Nephron progenitor cell (in vitro differentiated cells): ENCODE measurements at regions not wholly inside any gene's neighbourhood (a gene's known extent, or its start where the extent isn't known, plus 50 kb on each side); places are given as distances from the start of the nearest gene placed in this dataset.
"Not testable (repeated sequence)": the region's sequence is repeated elsewhere in the genome, so short reads cannot be mapped to it uniquely, and the experiment has no call there.

Source experiments
- DNase-seq: peaks from one replicate; pipeline ENCODE4 v3.0.0; 2021
- H3K27ac Mint-ChIP-seq: 2 replicates; pipeline ENCODE4 v1.8.0; 2021; ENCODE audit warnings: mild to moderate bottlenecking, moderate library complexity, mixed read lengths
- H3K27me3 Mint-ChIP-seq: 2 replicates; pipeline ENCODE4 v1.8.0; 2021; ENCODE audit warnings: mild to moderate bottlenecking, low read depth, mixed read lengths; ENCODE audit not compliant: poor library complexity
- H3K36me3 Mint-ChIP-seq: 2 replicates; pipeline ENCODE4 v1.8.0; 2021; ENCODE audit warnings: low read depth, mixed read lengths
- H3K4me1 Mint-ChIP-seq: 2 replicates; pipeline ENCODE4 v1.8.0; 2021; ENCODE audit warnings: mixed read lengths
- H3K4me3 Mint-ChIP-seq: 2 replicates; pipeline ENCODE4 v1.8.0; 2021; ENCODE audit warnings: mild to moderate bottlenecking, moderate library complexity, mixed read lengths
- H3K9me3 Mint-ChIP-seq: 2 replicates; pipeline ENCODE4 v1.8.0; 2021; ENCODE audit warnings: mild to moderate bottlenecking, moderate library complexity, mixed read lengths
- CTCF ChIP-seq: fragments of 200-600 bp; sonication (generic); IDR thresholded peaks from 2 replicates; pipeline ENCODE4 v1.5.0; 2021; ENCODE audit warnings: antibody characterized with exemption

- no peak overlapping the region for H3K4me3 Mint-ChIP-seq
- DNase-seq, result no peak
- H3K36me3 Mint-ChIP-seq, result peaks cover 5% of the 10 kb centered on the region
- H3K27ac Mint-ChIP-seq, result no peak overlapping the region
- H3K4me1 Mint-ChIP-seq, result no peaks in the 10 kb centered on the region
- H3K27me3 Mint-ChIP-seq, result no peaks in the 10 kb centered on the region
- no peak for TF ChIP-seq CTCF
- peaks cover 71% of the 10 kb centered on the region for H3K9me3 Mint-ChIP-seq
These were observed 1334.8 kb downstream of the CDH11 start for GRCh38 chr16:63787014-63787413.

GRCh38 chr16:63785170-63785569 is 1336.7 kb downstream of the CDH11 start:
- TF ChIP-seq CTCF, result no peak
- no peak for DNase-seq
- Mint-ChIP-seq H3K4me3 (no peak overlapping the region), H3K27ac (no peak overlapping the region), H3K36me3 (peaks cover 5% of the 10 kb centered on the region), H3K27me3 (no peaks in the 10 kb centered on the region), H3K4me1 (no peaks in the 10 kb centered on the region), H3K9me3 (peaks cover 71% of the 10 kb centered on the region)

GRCh38 chr16:63776437-63776836 is 1345.4 kb downstream of the CDH11 start:
- Mint-ChIP-seq H3K9me3 (no peaks in the 10 kb centered on the region), H3K4me1 (no peaks in the 10 kb centered on the region), H3K27ac (no peak overlapping the region), H3K36me3 (no peaks in the 10 kb centered on the region), H3K4me3 (no peak overlapping the region), H3K27me3 (no peaks in the 10 kb centered on the region)
- no peak for DNase-seq
- TF ChIP-seq CTCF, result no peak

GRCh38 chr16:63776034-63776433 is 1345.8 kb downstream of the CDH11 start:
- no peak for DNase-seq
- Mint-ChIP-seq H3K27ac (no peak overlapping the region), H3K36me3 (no peaks in the 10 kb centered on the region), H3K27me3 (no peaks in the 10 kb centered on the region), H3K4me1 (no peaks in the 10 kb centered on the region), H3K9me3 (no peaks in the 10 kb centered on the region), H3K4me3 (no peak overlapping the region)
- TF ChIP-seq CTCF, result no peak

GRCh38 chr16:63774302-63774701 is 1347.6 kb downstream of the CDH11 start:
- Mint-ChIP-seq H3K36me3 (no peaks in the 10 kb centered on the region), H3K4me3 (no peak overlapping the region), H3K27ac (no peak overlapping the region), H3K9me3 (no peaks in the 10 kb centered on the region), H3K27me3 (no peaks in the 10 kb centered on the region), H3K4me1 (no peaks in the 10 kb centered on the region)
- TF ChIP-seq CTCF, result no peak
- DNase-seq, result no peak

GRCh38 chr16:63769211-63769610 is 1352.7 kb downstream of the CDH11 start:
- Mint-ChIP-seq H3K4me1 (no peaks in the 10 kb centered on the region), H3K9me3 (no peaks in the 10 kb centered on the region), H3K4me3 (no peak overlapping the region), H3K27ac (no peak overlapping the region), H3K27me3 (no peaks in the 10 kb centered on the region), H3K36me3 (no peaks in the 10 kb centered on the region)
- DNase-seq, result no peak
- no peak for TF ChIP-seq CTCF

- H3K4me3 Mint-ChIP-seq, H3K27me3 Mint-ChIP-seq, DNase-seq, H3K36me3 Mint-ChIP-seq, H3K27ac Mint-ChIP-seq, H3K4me1 Mint-ChIP-seq: not testable (repeated sequence)
- peaks cover 10% of the 10 kb centered on the region for H3K9me3 Mint-ChIP-seq
These were observed 1361.6 kb downstream of the CDH11 start for GRCh38 chr16:63760246-63760645.
